PFSK-1 (cell line): ENCODE measurements at regions not wholly inside any gene's neighbourhood (a gene's known extent, or its start where the extent isn't known, plus 50 kb on each side); places are given as distances from the start of the nearest gene placed in this dataset.

ENCODE experiments used
- POLR2AphosphoS5 ChIP-seq: IDR thresholded peaks from 2 replicates; pipeline ENCODE4 v1.6.1; 2012; ENCODE audit warnings: low read depth, mild to moderate bottlenecking, control low read depth, low read length, moderate library complexity
- TF ChIP-seq, protein P1 (sequence below), 2 experiments: IDR thresholded peaks; 2 replicates each; pipeline versions ENCODE4 v1.6.1 to v1.8.0; 2011 to 2012; ENCODE audit warnings: low read depth in 2 of 2, low read length in 2 of 2, control low read depth in 1 of 2, inconsistent platforms in 1 of 2, mild to moderate bottlenecking in 1 of 2, moderate library complexity in 1 of 2; ENCODE audit not compliant: insufficient read depth in 1 of 2

DNA sequence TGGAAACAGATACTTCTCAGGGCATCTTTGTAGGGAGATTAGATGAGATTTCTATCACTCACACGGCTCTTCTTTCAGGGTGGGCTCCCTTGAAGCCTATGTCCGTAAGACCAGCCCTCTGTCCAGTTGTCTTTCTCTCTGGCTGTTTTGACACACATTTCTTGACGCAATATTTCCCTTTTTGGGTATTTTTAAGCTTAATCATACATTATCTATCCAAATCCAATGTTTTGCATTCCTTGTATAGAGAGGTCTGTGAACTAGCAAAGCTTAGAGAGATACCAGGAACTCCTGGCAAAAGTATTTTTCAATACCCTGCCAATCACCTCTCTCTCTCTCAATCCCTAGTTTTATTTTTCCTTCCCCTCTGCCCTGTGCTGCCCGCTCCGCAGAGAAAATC, 79.3 kb downstream of the EOMES start:
- TF ChIP-seq POLR2AphosphoS5 = no peak
- TF ChIP-seq, protein P1, sequence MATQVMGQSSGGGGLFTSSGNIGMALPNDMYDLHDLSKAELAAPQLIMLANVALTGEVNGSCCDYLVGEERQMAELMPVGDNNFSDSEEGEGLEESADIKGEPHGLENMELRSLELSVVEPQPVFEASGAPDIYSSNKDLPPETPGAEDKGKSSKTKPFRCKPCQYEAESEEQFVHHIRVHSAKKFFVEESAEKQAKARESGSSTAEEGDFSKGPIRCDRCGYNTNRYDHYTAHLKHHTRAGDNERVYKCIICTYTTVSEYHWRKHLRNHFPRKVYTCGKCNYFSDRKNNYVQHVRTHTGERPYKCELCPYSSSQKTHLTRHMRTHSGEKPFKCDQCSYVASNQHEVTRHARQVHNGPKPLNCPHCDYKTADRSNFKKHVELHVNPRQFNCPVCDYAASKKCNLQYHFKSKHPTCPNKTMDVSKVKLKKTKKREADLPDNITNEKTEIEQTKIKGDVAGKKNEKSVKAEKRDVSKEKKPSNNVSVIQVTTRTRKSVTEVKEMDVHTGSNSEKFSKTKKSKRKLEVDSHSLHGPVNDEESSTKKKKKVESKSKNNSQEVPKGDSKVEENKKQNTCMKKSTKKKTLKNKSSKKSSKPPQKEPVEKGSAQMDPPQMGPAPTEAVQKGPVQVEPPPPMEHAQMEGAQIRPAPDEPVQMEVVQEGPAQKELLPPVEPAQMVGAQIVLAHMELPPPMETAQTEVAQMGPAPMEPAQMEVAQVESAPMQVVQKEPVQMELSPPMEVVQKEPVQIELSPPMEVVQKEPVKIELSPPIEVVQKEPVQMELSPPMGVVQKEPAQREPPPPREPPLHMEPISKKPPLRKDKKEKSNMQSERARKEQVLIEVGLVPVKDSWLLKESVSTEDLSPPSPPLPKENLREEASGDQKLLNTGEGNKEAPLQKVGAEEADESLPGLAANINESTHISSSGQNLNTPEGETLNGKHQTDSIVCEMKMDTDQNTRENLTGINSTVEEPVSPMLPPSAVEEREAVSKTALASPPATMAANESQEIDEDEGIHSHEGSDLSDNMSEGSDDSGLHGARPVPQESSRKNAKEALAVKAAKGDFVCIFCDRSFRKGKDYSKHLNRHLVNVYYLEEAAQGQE (IDR thresholded peaks at IDR 0.05; ENCODE audit: insufficient read depth in 1 of 2, low read depth in 2 of 2, low read length in 2 of 2) = no peak
